Vagina (tissue), 2 donors: ENCODE measurements at regions not wholly inside any gene's neighbourhood (a gene's known extent, or its start where the extent isn't known, plus 50 kb on each side); places are given as distances from the start of the nearest gene placed in this dataset.

Experiments
- CTCF ChIP-seq, 3 experiments: fragments of 450-650 bp in 2 of 3; fragments of 200-600 bp in 1 of 3; sonication (generic) in 1 of 3; IDR thresholded peaks; one replicate each; pipeline ENCODE4 v1.5.1; 2017 to 2019; ENCODE audit warnings: antibody characterized with exemption in 3 of 3, mild to moderate bottlenecking in 2 of 3, moderate library complexity in 2 of 3
- POLR2AphosphoS5 ChIP-seq, 2 donors: sonication (generic); formaldehyde crosslinking; IDR thresholded peaks; one replicate each; pipeline ENCODE4 v1.9.0; 2017; ENCODE audit warnings: antibody characterized with exemption in 2 of 2, mild to moderate bottlenecking in 2 of 2, low read depth in 1 of 2; ENCODE audit not compliant: insufficient read depth in 1 of 2

GRCh38 chr3:35549690-35550089, 89.6 kb upstream of the ARPP21 start:
- no peak for TF ChIP-seq CTCF (IDR thresholded peaks at IDR 0.05)
- no peak for TF ChIP-seq POLR2AphosphoS5 (IDR thresholded peaks at IDR 0.05; ENCODE audit: insufficient read depth in 1 of 2, low read depth in 1 of 2)
